ENCODE measurements at regions not wholly inside any gene's neighbourhood (a gene's known extent, or its start where the extent isn't known, plus 50 kb on each side); places are given as distances from the start of the nearest gene placed in this dataset.

DNA sequence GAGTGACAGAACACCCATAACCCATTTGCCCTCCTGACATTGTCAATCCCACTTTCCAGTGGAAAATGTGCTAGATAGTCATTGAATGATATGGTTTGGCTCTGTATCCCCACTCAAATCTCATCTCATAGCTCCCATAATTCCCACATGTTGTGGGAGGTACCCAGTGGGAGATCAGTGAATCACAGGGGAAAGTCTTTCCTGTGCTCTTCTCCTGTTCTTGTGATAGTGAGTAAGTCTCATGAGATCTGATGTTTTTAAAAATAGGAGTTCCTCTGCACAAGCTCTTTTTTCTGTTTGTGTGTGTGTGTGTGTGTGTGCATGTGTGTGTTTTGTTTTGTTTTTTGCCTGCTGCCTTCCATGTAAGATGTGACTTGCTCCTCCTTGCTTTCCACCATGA lies 191.7 kb downstream of the ARRDC4 start:
- TF ChIP-seq GATA2 (IDR thresholded peaks at IDR 0.05; ENCODE audit: low read depth, low read length) (no peak), GATA3 (IDR thresholded peaks at IDR 0.05; ENCODE audit: low read depth, low read length) (no peak)

DNA sequence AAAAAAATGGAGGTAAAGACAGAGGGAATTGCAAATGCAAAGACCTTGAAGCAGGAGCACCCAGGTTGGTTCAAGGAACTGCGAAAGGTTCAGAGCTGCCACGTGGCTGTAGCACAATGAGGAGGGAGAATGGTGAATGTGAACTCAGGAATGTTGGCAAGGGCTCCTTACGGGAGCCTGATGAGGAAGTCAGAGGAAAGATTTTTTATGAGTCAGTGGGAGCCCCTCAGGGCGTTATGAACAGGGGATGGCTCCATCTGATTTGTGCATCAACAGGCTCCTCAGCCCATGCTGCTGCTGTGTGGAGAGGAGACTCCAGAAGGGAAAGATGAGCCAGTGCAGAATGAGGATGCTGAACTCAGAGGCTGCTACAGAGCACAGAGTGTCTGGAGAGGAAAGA lies 194.4 kb downstream of the ARRDC4 start:
- TF ChIP-seq GATA2 (IDR thresholded peaks at IDR 0.05; ENCODE audit: low read depth, low read length) (no peak), GATA3 (IDR thresholded peaks at IDR 0.05; ENCODE audit: low read depth, low read length) (no peak)

DNA sequence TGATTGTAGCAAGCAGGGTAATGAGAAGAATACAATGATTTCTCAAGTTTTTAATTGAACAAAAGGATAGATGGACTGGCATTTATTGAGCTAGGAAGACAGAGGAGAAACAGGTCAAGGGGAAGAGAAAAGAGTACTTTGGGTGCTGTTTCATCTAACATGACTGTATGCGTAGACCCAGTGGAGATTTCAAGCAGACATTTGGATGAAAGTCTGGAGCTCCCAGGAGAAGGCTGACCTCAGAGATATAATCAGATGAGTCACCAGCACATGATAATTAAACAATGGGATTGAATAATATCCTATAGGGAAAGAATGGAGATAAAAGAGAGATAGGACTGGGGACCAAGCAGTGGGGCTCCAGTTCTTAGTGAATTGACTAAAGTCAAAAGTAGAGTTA lies 194.9 kb downstream of the ARRDC4 start:
- no peak for TF ChIP-seq GATA3 (IDR thresholded peaks at IDR 0.05; ENCODE audit: low read depth, low read length)

DNA sequence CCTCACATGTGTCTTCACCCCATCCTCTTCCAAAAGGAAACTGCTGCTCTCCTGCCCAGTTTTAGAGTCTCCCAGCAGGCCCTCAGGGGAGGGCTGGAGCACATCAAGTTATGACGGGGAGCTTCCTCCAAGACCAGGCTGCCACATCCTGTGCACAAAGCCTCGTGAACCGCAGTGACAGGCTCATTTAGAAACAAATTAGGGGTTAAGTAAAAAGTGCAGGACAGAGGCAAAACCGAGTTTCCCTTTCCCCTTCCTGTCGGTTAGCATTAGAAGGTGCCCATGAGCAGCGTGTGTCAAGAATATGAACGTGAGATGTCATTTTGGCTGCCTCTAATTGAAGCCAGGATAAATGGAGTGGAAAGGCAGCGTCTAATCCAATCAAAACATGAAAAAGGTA lies 199.7 kb downstream of the ARRDC4 start:
- TF ChIP-seq GATA3 (IDR thresholded peaks at IDR 0.05; ENCODE audit: low read depth, low read length) (no peak), GATA2 (IDR thresholded peaks at IDR 0.05; ENCODE audit: low read depth, low read length) (no peak)

DNA sequence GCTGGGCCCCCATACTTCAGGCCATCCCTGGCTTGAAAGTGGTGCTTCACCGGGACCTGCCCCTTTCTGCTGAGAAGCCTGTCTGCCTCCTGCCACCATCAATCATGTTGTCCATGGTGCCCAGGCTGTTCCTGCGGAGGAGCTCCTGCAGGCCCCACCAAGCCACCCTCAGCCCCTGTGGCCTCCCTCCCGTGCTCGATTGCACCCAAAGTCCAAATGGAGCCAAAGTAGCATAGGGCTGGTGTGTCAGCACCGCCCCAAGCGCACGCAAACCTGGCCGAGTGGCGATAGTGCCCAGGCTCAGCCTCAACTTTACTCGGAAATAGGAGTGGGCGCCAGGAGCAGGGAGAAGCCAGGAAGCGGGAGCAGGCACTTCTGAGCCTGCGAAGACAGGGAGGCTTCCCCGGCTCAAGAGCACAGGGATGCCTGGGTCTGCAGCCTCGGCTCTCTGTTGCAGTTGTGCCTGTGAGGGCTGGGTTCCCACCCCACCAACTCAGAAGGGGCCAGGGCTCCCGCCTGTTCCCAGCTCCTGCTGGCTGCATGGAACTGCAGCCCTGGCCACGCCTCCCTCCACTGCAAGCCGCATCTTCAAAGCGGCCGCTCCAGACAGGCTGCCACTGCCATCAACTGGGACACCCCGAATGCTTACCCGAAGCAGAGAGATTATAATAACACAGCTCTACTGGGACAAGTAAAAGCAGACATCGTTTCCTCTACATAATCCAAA lies 203.0 kb downstream of the ARRDC4 start:
- TF ChIP-seq GATA2 (IDR thresholded peaks at IDR 0.05; ENCODE audit: low read depth, low read length) (no peak), GATA3 (IDR thresholded peaks at IDR 0.05; ENCODE audit: low read depth, low read length) (no peak)

DNA sequence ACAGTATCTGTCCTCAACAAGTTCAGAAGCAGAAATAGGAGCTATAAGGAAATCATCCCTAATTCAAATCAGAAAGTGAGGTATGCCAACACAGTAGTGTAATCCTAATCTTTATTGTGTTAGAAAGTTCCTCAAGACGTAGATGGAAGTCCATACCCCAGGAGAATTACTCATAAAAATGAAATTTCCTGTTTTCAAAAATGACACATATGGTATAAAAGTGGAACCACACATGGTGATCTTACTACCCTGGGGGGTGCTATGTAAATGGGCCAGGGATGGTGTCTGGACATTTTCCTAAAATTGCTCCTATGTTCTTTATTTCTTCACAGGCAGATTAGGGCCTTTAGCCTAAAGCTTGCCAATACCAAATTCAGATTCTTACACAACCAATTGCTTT lies 204.1 kb downstream of the ARRDC4 start:
- TF ChIP-seq GATA2 (IDR thresholded peaks at IDR 0.05; ENCODE audit: low read depth, low read length), result no peak
- TF ChIP-seq GATA3 (IDR thresholded peaks at IDR 0.05; ENCODE audit: low read depth, low read length), result no peak

DNA sequence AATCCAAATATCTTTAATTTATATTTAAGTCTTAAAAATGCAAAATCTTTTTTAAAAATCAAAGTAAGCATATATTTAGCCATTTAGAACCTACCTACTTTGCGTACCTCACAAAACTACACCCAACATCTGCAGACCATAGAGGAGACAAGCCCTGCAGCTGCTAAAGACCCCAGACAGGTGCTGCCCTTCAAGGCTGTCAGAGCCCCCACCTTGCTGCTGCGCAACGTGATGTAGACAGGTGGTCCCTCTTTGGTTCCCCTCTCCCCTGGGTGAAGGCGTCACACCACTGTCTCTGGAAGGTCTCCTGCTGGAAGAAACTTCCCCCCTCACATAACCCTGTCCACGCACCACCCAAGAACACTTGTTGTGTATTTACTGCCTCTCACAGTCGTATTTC lies 204.5 kb downstream of the ARRDC4 start:
- TF ChIP-seq GATA3 (IDR thresholded peaks at IDR 0.05; ENCODE audit: low read depth, low read length), result no peak
- no peak for TF ChIP-seq GATA2 (IDR thresholded peaks at IDR 0.05; ENCODE audit: low read depth, low read length)

DNA sequence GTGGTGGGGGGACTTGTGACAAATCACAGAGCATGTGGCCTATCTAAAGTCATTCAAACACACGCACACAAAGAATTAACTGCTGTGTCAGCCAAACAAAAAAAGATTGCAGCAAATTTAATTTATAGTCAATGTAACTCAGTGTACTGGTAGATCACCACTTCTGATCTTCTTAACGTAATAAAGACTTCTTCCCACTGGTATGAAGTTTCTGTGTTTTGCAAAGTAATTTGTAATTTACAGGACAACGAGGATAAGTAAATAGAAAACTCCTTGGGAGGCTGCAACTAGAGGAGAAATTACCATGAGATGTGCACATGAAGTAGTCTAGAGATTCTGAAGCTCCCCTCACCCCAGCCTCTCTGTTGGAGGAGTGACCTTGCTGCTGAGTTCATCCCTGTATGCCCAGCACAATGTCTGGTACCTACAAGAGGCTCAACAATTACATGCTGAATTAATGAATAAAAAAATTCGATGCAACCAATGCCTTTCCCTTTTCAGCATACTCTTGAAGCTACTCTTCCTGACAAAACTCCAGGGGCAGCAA lies 207.3 kb downstream of the ARRDC4 start:
- TF ChIP-seq GATA2 (IDR thresholded peaks at IDR 0.05; ENCODE audit: low read depth, low read length), result no peak
- TF ChIP-seq GATA3 (IDR thresholded peaks at IDR 0.05; ENCODE audit: low read depth, low read length), result no peak

DNA sequence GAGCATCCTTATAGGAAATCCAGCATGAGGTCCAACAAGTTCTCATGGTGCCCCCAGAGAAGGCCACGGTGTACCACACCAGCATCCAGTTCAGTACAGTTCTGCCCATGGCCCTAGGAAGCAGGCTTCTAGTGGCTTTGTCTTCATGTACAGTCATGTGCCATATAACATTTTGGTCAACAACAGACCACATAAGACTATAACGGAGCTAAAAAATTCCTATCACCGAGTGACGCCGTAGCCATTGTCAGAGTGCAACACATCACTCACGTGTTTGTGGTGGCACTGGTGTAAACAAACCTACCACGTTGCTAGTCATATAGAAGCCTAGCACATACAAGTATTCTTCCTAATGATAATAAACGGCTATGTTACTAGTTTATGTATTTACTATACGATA lies 209.0 kb downstream of the ARRDC4 start:
- no peak for TF ChIP-seq GATA3 (IDR thresholded peaks at IDR 0.05; ENCODE audit: low read depth, low read length)
- no peak for TF ChIP-seq GATA2 (IDR thresholded peaks at IDR 0.05; ENCODE audit: low read depth, low read length)

DNA sequence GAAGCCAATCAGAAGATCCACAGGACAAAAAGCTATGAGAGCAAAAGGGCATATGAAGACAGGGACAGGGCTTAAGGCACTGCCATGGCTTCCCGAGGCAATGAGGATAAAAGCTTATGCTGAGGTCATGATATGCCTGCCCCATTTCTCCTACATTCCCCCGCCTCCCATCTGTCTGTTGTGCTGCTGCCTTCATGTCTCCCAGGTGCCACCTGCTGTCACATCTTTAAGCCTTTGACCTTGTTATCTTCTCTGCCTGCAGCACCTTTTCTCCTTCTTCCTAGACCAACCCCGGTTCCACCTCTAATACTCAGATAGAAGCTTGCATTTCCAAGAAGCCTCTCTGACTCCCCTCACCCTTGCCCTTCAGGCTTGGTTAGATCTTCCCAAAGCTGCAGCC lies 213.8 kb downstream of the ARRDC4 start:
- TF ChIP-seq GATA3 (IDR thresholded peaks at IDR 0.05; ENCODE audit: low read depth, low read length), result no peak
- no peak for TF ChIP-seq GATA2 (IDR thresholded peaks at IDR 0.05; ENCODE audit: low read depth, low read length)

DNA sequence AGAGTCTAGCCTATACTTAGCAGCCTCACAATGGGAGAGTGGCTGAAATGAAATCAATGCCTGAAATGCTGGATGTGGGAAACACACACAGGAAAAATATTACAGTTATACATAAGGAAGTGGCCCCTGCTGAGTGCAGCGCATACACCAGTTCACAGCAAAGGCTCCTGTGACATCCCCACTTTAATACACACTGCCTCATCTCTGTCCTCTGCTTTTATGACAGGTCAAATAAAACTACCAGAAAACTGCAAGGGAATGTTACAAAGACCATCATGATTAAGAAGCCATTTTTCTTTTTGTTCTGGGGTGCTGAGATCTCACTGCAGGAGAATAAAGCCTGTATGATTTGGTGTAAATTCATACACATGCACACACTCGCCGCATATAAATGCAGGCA lies 214.3 kb downstream of the ARRDC4 start:
- no peak for TF ChIP-seq GATA2 (IDR thresholded peaks at IDR 0.05; ENCODE audit: low read depth, low read length)
- no peak for TF ChIP-seq GATA3 (IDR thresholded peaks at IDR 0.05; ENCODE audit: low read depth, low read length)

DNA sequence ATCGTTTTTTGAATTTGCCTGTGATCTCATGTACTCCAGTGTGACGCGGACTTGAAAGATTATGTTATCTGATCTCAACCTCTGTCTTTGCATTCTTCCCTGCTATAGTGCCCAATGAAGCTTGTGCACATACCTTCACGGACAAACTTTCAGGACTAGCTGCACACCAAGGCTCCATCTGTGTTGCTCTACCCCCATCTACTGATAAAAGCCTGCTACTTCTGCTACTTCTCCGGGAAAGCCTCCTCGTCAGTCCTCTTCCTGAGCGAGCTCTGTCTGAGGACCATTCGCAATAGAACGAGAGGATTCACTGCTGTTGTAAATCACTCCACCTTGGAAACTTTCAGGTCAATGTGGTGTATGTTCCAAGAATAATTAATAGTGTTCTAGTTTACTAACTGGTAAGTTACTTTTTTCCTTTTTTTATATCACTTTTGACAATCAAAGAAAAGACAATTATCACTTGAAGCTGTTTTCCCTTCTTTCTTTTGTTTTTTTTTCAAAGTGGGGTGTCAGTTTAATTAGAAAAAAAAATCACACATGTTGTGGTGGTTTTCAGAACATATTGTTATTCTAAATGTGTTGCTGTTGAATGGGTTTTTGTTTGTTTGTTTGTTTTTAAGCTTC lies 217.6 kb downstream of the ARRDC4 start:
- no peak for TF ChIP-seq GATA2 (IDR thresholded peaks at IDR 0.05; ENCODE audit: low read depth, low read length)
- TF ChIP-seq GATA3 (IDR thresholded peaks at IDR 0.05; ENCODE audit: low read depth, low read length), result no peak

DNA sequence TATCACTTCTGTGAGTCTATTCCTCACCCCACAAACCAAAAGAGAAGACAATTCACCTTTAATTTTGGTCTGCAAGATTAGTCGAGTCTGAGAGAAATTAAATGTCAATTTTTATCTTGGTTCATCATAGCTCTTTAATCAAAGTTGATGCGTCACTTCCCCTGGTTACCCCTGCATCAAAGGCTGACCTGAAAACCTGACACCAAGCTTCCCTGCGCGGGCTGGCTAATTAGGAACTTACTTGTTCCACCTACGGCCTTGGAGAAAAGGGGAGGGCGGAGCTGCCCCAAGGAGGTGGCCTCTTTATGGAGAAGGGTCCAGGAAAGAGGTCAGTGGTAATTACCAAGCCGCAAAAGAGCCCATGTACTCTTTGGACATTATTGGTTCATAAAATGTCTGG lies 218.4 kb downstream of the ARRDC4 start:
- TF ChIP-seq GATA3 (IDR thresholded peaks at IDR 0.05; ENCODE audit: low read depth, low read length) (no peak), GATA2 (IDR thresholded peaks at IDR 0.05; ENCODE audit: low read depth, low read length) (no peak)

DNA sequence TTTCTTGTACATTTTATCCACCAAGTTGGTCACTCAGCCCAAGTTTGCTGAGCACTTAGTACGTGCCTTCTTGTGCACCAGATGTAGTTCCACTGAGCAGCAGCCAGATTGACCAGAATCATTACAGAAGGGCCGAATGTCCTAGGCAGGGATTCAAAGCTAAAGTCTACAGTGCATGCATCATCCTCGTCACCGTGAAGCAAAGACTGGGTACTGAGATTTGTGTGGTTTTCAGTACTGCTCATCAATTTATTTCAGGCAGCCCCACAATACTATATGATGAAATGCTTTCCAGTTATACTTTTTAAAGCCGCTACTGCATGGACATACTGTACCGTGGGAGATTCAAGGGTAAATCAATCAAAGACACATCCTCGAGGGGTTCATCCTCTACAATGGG lies 227.0 kb downstream of the ARRDC4 start:
- TF ChIP-seq GATA2 (IDR thresholded peaks at IDR 0.05; ENCODE audit: low read depth, low read length), result no peak
- TF ChIP-seq GATA3 (IDR thresholded peaks at IDR 0.05; ENCODE audit: low read depth, low read length), result no peak

DNA sequence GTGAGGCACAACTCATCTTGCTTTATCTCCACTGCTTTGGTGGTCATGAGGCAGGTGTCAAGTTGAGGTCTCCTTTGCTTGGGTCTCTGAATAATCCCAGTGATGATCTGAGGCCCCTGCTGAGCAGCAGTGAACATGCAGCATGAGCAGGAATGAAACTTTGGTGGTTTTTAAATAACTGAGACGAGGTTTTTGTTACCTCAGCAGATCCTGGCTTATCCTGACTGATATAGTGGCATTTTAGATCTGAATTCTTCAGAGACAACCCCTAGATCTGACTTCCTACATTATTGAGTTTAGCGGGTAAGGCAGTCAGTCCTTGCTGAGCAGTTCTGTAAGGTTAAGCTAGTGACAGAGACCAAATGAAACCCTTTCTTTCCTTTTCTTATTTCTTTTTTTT lies 230.4 kb downstream of the ARRDC4 start:
- TF ChIP-seq GATA2 (IDR thresholded peaks at IDR 0.05; ENCODE audit: low read depth, low read length), result no peak
- TF ChIP-seq GATA3 (IDR thresholded peaks at IDR 0.05; ENCODE audit: low read depth, low read length), result no peak
